DMS 273 treated with DMSO at 0.1 percent for 48 hours (cell line): ENCODE measurements at regions not wholly inside any gene's neighbourhood (a gene's known extent, or its start where the extent isn't known, plus 50 kb on each side); places are given as distances from the start of the nearest gene placed in this dataset.

Experiments used
- DNase-seq: peaks from one replicate; lab custom pipeline; 2025; lab: John Stamatoyannopoulos, UW

GRCh38 chr4:189385579-189385978, 555.1 kb upstream of the FRG1 start:
- DNase-seq, result no peak

GRCh38 chr4:189396435-189396834, 544.2 kb upstream of the FRG1 start:
- no peak for DNase-seq

GRCh38 chr4:189404271-189404670, 536.4 kb upstream of the FRG1 start:
- no peak for DNase-seq

- DNase-seq, result no peak
Measured at GRCh38 chr4:189409158-189409557, 531.5 kb upstream of the FRG1 start.

- no peak for DNase-seq
Measured at GRCh38 chr4:189414021-189414420, 526.7 kb upstream of the FRG1 start.

- DNase-seq, result no peak
Measured at GRCh38 chr4:189420572-189420971, 520.1 kb upstream of the FRG1 start.

- no peak for DNase-seq
Measured at GRCh38 chr4:189436207-189436606, 504.5 kb upstream of the FRG1 start.

- DNase-seq, result no peak
Measured at GRCh38 chr4:189440716-189441115, 500.0 kb upstream of the FRG1 start.

- DNase-seq, result no peak
Measured at GRCh38 chr4:189443341-189443740, 497.3 kb upstream of the FRG1 start.

GRCh38 chr4:189445613-189446012, 495.1 kb upstream of the FRG1 start:
- DNase-seq, result no peak

- DNase-seq, result no peak
Measured at GRCh38 chr4:189463734-189464133, 476.9 kb upstream of the FRG1 start.

- DNase-seq, result no peak
Measured at GRCh38 chr4:189494407-189494806, 446.3 kb upstream of the FRG1 start.

- DNase-seq, result no peak
Measured at GRCh38 chr4:189497516-189497915, 443.2 kb upstream of the FRG1 start.

GRCh38 chr4:189497996-189498395, 442.7 kb upstream of the FRG1 start:
- no peak for DNase-seq

GRCh38 chr4:189498457-189498856, 442.2 kb upstream of the FRG1 start:
- no peak for DNase-seq

GRCh38 chr4:189499696-189500095, 441.0 kb upstream of the FRG1 start:
- no peak for DNase-seq

GRCh38 chr4:189500970-189501369, 439.7 kb upstream of the FRG1 start:
- no peak for DNase-seq

- DNase-seq, result no peak
Measured at GRCh38 chr4:189502841-189503435, 437.7 kb upstream of the FRG1 start.

- no peak for DNase-seq
Measured at GRCh38 chr4:189504220-189504619, 436.5 kb upstream of the FRG1 start.

GRCh38 chr4:189505380-189505779, 435.3 kb upstream of the FRG1 start:
- no peak for DNase-seq

- no peak for DNase-seq
Measured at GRCh38 chr4:189506080-189506479, 434.6 kb upstream of the FRG1 start.

GRCh38 chr4:189507060-189507459, 433.6 kb upstream of the FRG1 start:
- no peak for DNase-seq

GRCh38 chr4:189510601-189511000, 430.1 kb upstream of the FRG1 start:
- DNase-seq, result no peak

- no peak for DNase-seq
Measured at GRCh38 chr4:189511581-189511980, 429.1 kb upstream of the FRG1 start.

GRCh38 chr4:189513421-189513820, 427.3 kb upstream of the FRG1 start:
- no peak for DNase-seq
